Osteocyte (in vitro differentiated cells): ENCODE measurements at regions not wholly inside any gene's neighbourhood (a gene's known extent, or its start where the extent isn't known, plus 50 kb on each side); places are given as distances from the start of the nearest gene placed in this dataset.

Experiments
- DNase-seq: peaks from one replicate; pipeline ENCODE4 v3.0.0; 2021; ENCODE audit warnings: mixed read lengths; ENCODE audit not compliant: unreplicated experiment; ENCODE audit errors: extremely low spot score
- H3K27ac Mint-ChIP-seq: one replicate; pipeline ENCODE4 v1.8.0; 2021; ENCODE audit warnings: mild to moderate bottlenecking, mixed read lengths; ENCODE audit not compliant: unreplicated experiment
- H3K27me3 Mint-ChIP-seq: one replicate; pipeline ENCODE4 v1.8.0; 2021; ENCODE audit warnings: mixed read lengths; ENCODE audit not compliant: unreplicated experiment
- H3K36me3 Mint-ChIP-seq: one replicate; pipeline ENCODE4 v1.8.0; 2021; ENCODE audit warnings: mixed read lengths; ENCODE audit not compliant: unreplicated experiment
- H3K4me1 Mint-ChIP-seq: one replicate; pipeline ENCODE4 v1.8.0; 2021; ENCODE audit warnings: mixed read lengths; ENCODE audit not compliant: unreplicated experiment
- H3K4me3 Mint-ChIP-seq: one replicate; pipeline ENCODE4 v1.8.0; 2021; ENCODE audit warnings: mild to moderate bottlenecking, moderate library complexity, mixed read lengths; ENCODE audit not compliant: unreplicated experiment
- H3K9me3 Mint-ChIP-seq: one replicate; pipeline ENCODE4 v1.8.0; 2021; ENCODE audit warnings: mixed read lengths; ENCODE audit not compliant: unreplicated experiment
- TF ChIP-seq, protein P1 (sequence below): fragments of 200-600 bp; sonication (generic); IDR thresholded peaks from 2 replicates; pipeline ENCODE4 v1.5.0; 2021; ENCODE audit warnings: antibody characterized with exemption, mild to moderate bottlenecking, moderate library complexity

DNA sequence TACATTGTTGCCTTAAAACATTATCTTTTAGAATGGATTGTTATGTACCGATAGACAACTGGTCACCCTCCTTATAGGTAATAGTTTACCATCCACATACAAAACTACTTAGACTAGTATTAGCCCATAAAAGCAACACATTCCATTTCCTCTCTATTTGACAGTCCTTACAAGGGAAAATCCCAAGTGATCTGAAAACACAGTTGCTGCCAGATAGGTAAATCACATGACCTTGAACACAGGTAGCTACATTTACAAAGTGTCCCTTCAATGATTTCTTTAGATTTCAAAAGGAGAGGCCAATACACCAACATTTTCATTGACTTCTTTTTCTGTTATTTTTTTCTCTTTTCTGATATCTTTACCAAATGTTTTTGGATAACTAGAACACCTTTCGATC, 102.9 kb upstream of the SMYD2 start:
- Mint-ChIP-seq H3K4me1 (no peaks in the 10 kb centered on the region), H3K4me3 (no peak overlapping the region), H3K9me3 (peaks cover 5% of the 10 kb centered on the region), H3K27me3 (peaks cover 70% of the 10 kb centered on the region), H3K27ac (no peak overlapping the region), H3K36me3 (peaks cover 2% of the 10 kb centered on the region)
- no peak for DNase-seq
- TF ChIP-seq, protein P1, sequence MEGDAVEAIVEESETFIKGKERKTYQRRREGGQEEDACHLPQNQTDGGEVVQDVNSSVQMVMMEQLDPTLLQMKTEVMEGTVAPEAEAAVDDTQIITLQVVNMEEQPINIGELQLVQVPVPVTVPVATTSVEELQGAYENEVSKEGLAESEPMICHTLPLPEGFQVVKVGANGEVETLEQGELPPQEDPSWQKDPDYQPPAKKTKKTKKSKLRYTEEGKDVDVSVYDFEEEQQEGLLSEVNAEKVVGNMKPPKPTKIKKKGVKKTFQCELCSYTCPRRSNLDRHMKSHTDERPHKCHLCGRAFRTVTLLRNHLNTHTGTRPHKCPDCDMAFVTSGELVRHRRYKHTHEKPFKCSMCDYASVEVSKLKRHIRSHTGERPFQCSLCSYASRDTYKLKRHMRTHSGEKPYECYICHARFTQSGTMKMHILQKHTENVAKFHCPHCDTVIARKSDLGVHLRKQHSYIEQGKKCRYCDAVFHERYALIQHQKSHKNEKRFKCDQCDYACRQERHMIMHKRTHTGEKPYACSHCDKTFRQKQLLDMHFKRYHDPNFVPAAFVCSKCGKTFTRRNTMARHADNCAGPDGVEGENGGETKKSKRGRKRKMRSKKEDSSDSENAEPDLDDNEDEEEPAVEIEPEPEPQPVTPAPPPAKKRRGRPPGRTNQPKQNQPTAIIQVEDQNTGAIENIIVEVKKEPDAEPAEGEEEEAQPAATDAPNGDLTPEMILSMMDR, result no peak

- TF ChIP-seq, protein P1, result no peak
- Mint-ChIP-seq H3K9me3 (peaks cover 8% of the 10 kb centered on the region), H3K4me1 (peaks cover 8% of the 10 kb centered on the region), H3K36me3 (peaks cover 2% of the 10 kb centered on the region), H3K27ac (no peak overlapping the region), H3K4me3 (no peak overlapping the region), H3K27me3 (peaks cover 82% of the 10 kb centered on the region)
- DNase-seq, result no peak
Observed at GRCh38 chr1:214184992-214185391, 96.0 kb upstream of the SMYD2 start.

DNA sequence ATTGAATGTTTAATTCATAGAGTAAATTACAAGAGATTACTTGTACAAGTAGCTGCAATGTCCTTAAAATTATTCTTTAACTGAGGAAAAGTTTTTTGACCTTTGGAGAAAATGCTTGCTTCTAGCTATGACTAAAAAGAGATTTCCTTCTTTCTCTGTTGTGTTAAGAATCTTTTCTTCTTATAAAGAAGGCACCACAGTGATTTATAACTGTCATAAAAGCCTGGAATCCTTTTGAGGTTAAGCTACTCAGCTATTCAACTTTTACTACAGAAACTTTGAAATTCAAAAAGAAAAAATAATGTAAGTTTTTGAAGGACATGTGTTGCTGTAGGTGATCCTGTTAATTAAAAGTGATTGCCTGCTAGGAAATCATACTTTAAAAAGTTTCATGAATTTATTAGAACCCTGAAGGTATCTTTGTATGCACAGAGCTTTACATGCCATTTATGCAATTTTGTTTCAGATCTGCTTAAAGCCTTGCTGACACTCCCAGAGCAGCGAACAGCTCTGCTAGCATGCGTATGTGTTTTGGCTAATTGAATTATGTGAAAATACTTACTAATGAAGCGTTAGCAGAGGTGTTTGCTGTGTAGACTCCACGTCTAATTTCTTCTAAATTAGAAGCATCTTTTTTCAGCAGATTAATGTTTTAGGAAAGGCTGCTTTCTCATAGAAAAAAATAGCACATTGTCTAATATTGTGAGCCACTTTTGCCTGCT, 94.7 kb upstream of the SMYD2 start:
- DNase-seq, result no peak
- TF ChIP-seq, protein P1, result no peak
- H3K27ac Mint-ChIP-seq, result no peak overlapping the region
- no peak overlapping the region for H3K4me3 Mint-ChIP-seq
- H3K36me3 Mint-ChIP-seq, result peaks cover 2% of the 10 kb centered on the region
- H3K4me1 Mint-ChIP-seq, result peaks cover 8% of the 10 kb centered on the region
- peaks cover 8% of the 10 kb centered on the region for H3K9me3 Mint-ChIP-seq
- peaks cover 85% of the 10 kb centered on the region for H3K27me3 Mint-ChIP-seq

- peaks cover 80% of the 10 kb centered on the region for H3K27me3 Mint-ChIP-seq
- H3K36me3 Mint-ChIP-seq, result no peaks in the 10 kb centered on the region
- H3K27ac Mint-ChIP-seq, result no peak overlapping the region
- TF ChIP-seq, protein P1, result no peak
- DNase-seq, result no peak
- peak overlapping the region; percentile 60 for H3K4me3 Mint-ChIP-seq
- H3K9me3 Mint-ChIP-seq, result peaks cover 8% of the 10 kb centered on the region
- peaks cover 8% of the 10 kb centered on the region for H3K4me1 Mint-ChIP-seq
Observed at GRCh38 chr1:214187121-214187900, 93.6 kb upstream of the SMYD2 start.

- TF ChIP-seq, protein P1, result no peak
- peaks cover 8% of the 10 kb centered on the region for H3K4me1 Mint-ChIP-seq
- no peak overlapping the region for H3K4me3 Mint-ChIP-seq
- H3K9me3 Mint-ChIP-seq, result peaks cover 5% of the 10 kb centered on the region
- no peaks in the 10 kb centered on the region for H3K36me3 Mint-ChIP-seq
- no peak overlapping the region for H3K27ac Mint-ChIP-seq
- H3K27me3 Mint-ChIP-seq, result peaks cover 81% of the 10 kb centered on the region
- no peak for DNase-seq
Observed at GRCh38 chr1:214187933-214188332, 93.0 kb upstream of the SMYD2 start.
